ENCODE measurements at regions not wholly inside any gene's neighbourhood (a gene's known extent, or its start where the extent isn't known, plus 50 kb on each side); places are given as distances from the start of the nearest gene placed in this dataset.

GRCh38 chr7:387132-388022, 97.4 kb downstream of the FOXL3 start:
- no peak for DNase-seq

GRCh38 chr7:388023-388960, 98.3 kb downstream of the FOXL3 start:
- DNase-seq: no peak

GRCh38 chr7:388961-389701, 99.2 kb downstream of the FOXL3 start:
- no peak for DNase-seq

GRCh38 chr7:389911-390601, 100.1 kb downstream of the FOXL3 start:
- no peak for DNase-seq

GRCh38 chr7:390761-391410, 100.9 kb downstream of the FOXL3 start:
- DNase-seq: no peak

- no peak for DNase-seq
Observed at GRCh38 chr7:391411-391951, 101.5 kb downstream of the FOXL3 start.

GRCh38 chr7:391961-392524, 102.1 kb downstream of the FOXL3 start:
- DNase-seq: no peak

GRCh38 chr7:392822-393221, 102.9 kb downstream of the FOXL3 start:
- no peak for DNase-seq

- DNase-seq: no peak
Observed at GRCh38 chr7:395643-396042, 105.7 kb downstream of the FOXL3 start.

GRCh38 chr7:398888-399287, 108.9 kb downstream of the FOXL3 start:
- no peak for DNase-seq

GRCh38 chr7:400901-401485, 111.0 kb downstream of the FOXL3 start:
- no peak for DNase-seq

- no peak for DNase-seq
Observed at GRCh38 chr7:401495-401894, 111.5 kb downstream of the FOXL3 start.

- no peak for DNase-seq
Observed at GRCh38 chr7:404812-405488, 114.7 kb downstream of the PDGFA start.

- no peak for DNase-seq
Observed at GRCh38 chr7:405489-406211, 114.0 kb downstream of the PDGFA start.

- DNase-seq: no peak
Observed at GRCh38 chr7:407721-408539, 111.7 kb downstream of the PDGFA start.

- DNase-seq: no peak
Observed at GRCh38 chr7:408751-409311, 110.8 kb downstream of the PDGFA start.

- no peak for DNase-seq
Observed at GRCh38 chr7:409339-410281, 110.0 kb downstream of the PDGFA start.
